Fibroblast of the aortic adventitia (primary cell): ENCODE measurements at regions not wholly inside any gene's neighbourhood (a gene's known extent, or its start where the extent isn't known, plus 50 kb on each side); places are given as distances from the start of the nearest gene placed in this dataset.

ENCODE experiments used
- DNase-seq: peaks from one replicate; pipeline ENCODE4 v3.0.0-alpha.2; 2010; ENCODE audit warnings: low read depth
- H3K4me3 ChIP-seq: 2 replicates; pipeline ENCODE4 v1.5.1; 2011; ENCODE audit warnings: low read depth, mild to moderate bottlenecking, control low read depth, low read length, moderate library complexity
- CTCF ChIP-seq: IDR thresholded peaks from 2 replicates; pipeline ENCODE4 v1.5.1; 2011; ENCODE audit warnings: mild to moderate bottlenecking, low read length, control low read depth, inconsistent platforms; ENCODE audit not compliant: insufficient read depth

- DNase-seq: no peak
Observed at GRCh38 chr15:35616498-35617271, 70.7 kb upstream of the DPH6 start.

GRCh38 chr15:35618260-35619188, 72.6 kb upstream of the DPH6 start:
- TF ChIP-seq CTCF: no peak
- peak; percentile 8 for DNase-seq
- no peak overlapping the region for H3K4me3 ChIP-seq

More at GRCh38 chr15:35616498-35617271, 70.7 kb upstream of the DPH6 start:
- no peak overlapping the region for H3K4me3 ChIP-seq
- no peak for TF ChIP-seq CTCF

- TF ChIP-seq CTCF: no peak
- no peak overlapping the region for H3K4me3 ChIP-seq
- no peak for DNase-seq
Observed at GRCh38 chr15:35622641-35623340, 76.8 kb upstream of the DPH6 start.

GRCh38 chr15:35624881-35625280, 78.9 kb upstream of the DPH6 start:
- no peak overlapping the region for H3K4me3 ChIP-seq
- DNase-seq: peak; percentile 94
- TF ChIP-seq CTCF: no peak

- no peak for TF ChIP-seq CTCF
- H3K4me3 ChIP-seq: no peak overlapping the region
- DNase-seq: peak; percentile 84
Observed at GRCh38 chr15:35626571-35627318, 80.8 kb upstream of the DPH6 start.

- no peak for TF ChIP-seq CTCF
- H3K4me3 ChIP-seq: no peak overlapping the region
- DNase-seq: no peak
Observed at GRCh38 chr15:35627696-35628095, 81.7 kb upstream of the DPH6 start.
